ENCODE measurements at regions not wholly inside any gene's neighbourhood (a gene's known extent, or its start where the extent isn't known, plus 50 kb on each side); places are given as distances from the start of the nearest gene placed in this dataset.

- no peak for TF ChIP-seq CTCF (IDR thresholded peaks at IDR 0.05)
- TF ChIP-seq POLR2A (IDR thresholded peaks at IDR 0.05) = no peak
Measured at GRCh38 chr16:8194794-8195193, 395.5 kb downstream of the TMEM114 start.
